ENCODE measurements at regions not wholly inside any gene's neighbourhood (a gene's known extent, or its start where the extent isn't known, plus 50 kb on each side); places are given as distances from the start of the nearest gene placed in this dataset.

DNA sequence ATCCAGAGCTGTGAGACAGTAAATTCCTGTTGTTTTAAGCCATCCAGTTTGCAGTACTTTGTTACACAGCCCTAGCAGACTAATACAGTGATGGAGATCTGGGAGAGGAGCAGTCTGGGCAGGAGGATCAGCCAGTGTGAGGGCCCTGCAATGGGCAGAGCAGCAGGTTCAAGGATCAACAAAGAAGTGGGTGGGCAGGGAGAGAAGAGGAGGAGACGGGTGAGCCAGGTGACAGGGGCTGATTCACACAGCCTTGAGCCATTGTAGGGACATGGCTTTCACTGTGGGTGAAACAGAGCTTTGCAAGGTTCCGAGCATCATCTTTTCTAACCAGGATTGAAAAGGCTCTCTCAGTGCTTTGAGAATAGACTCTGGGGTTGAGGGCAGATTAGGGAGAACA is 88.2 kb upstream of the MVB12B start:
- TF ChIP-seq, protein P1, sequence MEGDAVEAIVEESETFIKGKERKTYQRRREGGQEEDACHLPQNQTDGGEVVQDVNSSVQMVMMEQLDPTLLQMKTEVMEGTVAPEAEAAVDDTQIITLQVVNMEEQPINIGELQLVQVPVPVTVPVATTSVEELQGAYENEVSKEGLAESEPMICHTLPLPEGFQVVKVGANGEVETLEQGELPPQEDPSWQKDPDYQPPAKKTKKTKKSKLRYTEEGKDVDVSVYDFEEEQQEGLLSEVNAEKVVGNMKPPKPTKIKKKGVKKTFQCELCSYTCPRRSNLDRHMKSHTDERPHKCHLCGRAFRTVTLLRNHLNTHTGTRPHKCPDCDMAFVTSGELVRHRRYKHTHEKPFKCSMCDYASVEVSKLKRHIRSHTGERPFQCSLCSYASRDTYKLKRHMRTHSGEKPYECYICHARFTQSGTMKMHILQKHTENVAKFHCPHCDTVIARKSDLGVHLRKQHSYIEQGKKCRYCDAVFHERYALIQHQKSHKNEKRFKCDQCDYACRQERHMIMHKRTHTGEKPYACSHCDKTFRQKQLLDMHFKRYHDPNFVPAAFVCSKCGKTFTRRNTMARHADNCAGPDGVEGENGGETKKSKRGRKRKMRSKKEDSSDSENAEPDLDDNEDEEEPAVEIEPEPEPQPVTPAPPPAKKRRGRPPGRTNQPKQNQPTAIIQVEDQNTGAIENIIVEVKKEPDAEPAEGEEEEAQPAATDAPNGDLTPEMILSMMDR (IDR thresholded peaks at IDR 0.05) = no peak
- TF ChIP-seq EZH2 (IDR thresholded peaks at IDR 0.05; ENCODE audit: borderline replicate concordance, insufficient read depth, low read depth, low read length, poor library complexity, severe bottlenecking) = no peak
